ENCODE measurements at regions not wholly inside any gene's neighbourhood (a gene's known extent, or its start where the extent isn't known, plus 50 kb on each side); places are given as distances from the start of the nearest gene placed in this dataset.
"Not testable (repeated sequence)": the region's sequence is repeated elsewhere in the genome, so short reads cannot be mapped to it uniquely, and the experiment has no call there.

- Histone ChIP-seq H3K4me1 (ENCODE audit: insufficient read depth, insufficient read length) (no peaks in the 10 kb centered on the region), H3K27me3 (ENCODE audit: insufficient read depth, insufficient read length) (no peaks in the 10 kb centered on the region), H3K9ac (ENCODE audit: insufficient read length, low read depth) (no peak overlapping the region), H3K9me3 (ENCODE audit: insufficient read depth, low read length) (peaks cover 6% of the 10 kb centered on the region; the same call in 1 of the 2 replicates), H3K36me3 (ENCODE audit: insufficient read depth, insufficient read length, low read length) (no peaks in the 10 kb centered on the region), H3K4me3 (ENCODE audit: insufficient read length, low read depth) (no peak overlapping the region)
- DNase-seq (ENCODE audit: low read depth, low spot score), result no peak
- TF ChIP-seq ZNF274 (IDR thresholded peaks at IDR 0.05; ENCODE audit: low read depth, low read length), result no peak
- TF ChIP-seq YY1 (IDR thresholded peaks at IDR 0.05; ENCODE audit: insufficient read depth, insufficient read length), result no peak
- TF ChIP-seq SUZ12 (IDR thresholded peaks at IDR 0.05; ENCODE audit: extremely low read depth, insufficient read depth, insufficient read length), result no peak
These were observed 128.2 kb upstream of the ENPEP start for GRCh38 chr4:110347805-110348204.

GRCh38 chr4:110344165-110344564 is 131.8 kb upstream of the ENPEP start:
- Histone ChIP-seq H3K4me1 (ENCODE audit: insufficient read depth, insufficient read length) (no peaks in the 10 kb centered on the region), H3K9me3 (ENCODE audit: insufficient read depth, low read length) (peaks cover 6% of the 10 kb centered on the region; the same call in 1 of the 2 replicates), H3K27me3 (ENCODE audit: insufficient read depth, insufficient read length) (no peaks in the 10 kb centered on the region), H3K4me3 (ENCODE audit: insufficient read length, low read depth) (no peak overlapping the region), H3K9ac (ENCODE audit: insufficient read length, low read depth) (no peak overlapping the region), H3K36me3 (ENCODE audit: insufficient read depth, insufficient read length, low read length) (no peaks in the 10 kb centered on the region)
- TF ChIP-seq SUZ12 (IDR thresholded peaks at IDR 0.05; ENCODE audit: extremely low read depth, insufficient read depth, insufficient read length), result no peak
- TF ChIP-seq YY1 (IDR thresholded peaks at IDR 0.05; ENCODE audit: insufficient read depth, insufficient read length), result no peak
- TF ChIP-seq ZNF274 (IDR thresholded peaks at IDR 0.05; ENCODE audit: low read depth, low read length), result no peak
- DNase-seq (ENCODE audit: low read depth, low spot score), result no peak

DNA sequence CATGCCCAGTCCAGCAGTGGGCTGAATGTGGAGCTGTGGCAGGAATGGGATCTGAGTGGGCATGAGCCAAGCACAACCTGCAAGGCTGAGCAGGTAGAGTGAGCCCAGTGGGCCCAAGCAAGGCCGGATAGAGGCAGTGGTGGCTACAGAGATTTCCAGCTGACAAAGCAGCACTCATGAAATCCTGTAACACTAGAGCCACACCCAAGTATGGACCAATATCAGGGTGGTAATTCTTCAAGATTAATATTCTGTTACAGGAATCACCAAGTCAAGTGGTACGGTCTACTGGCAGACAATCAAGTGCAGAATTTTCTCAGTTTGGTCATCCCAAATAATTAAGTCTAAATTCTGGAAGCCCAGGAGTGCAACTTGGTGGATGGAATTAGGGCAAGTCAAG is 132.4 kb upstream of the ENPEP start:
- Histone ChIP-seq H3K27me3 (ENCODE audit: insufficient read depth, insufficient read length) (no peaks in the 10 kb centered on the region), H3K4me3 (ENCODE audit: insufficient read length, low read depth) (no peak overlapping the region), H3K9me3 (ENCODE audit: insufficient read depth, low read length) (peaks cover 6% of the 10 kb centered on the region; the same call in 1 of the 2 replicates), H3K4me1 (ENCODE audit: insufficient read depth, insufficient read length) (no peaks in the 10 kb centered on the region), H3K9ac (ENCODE audit: insufficient read length, low read depth) (no peak overlapping the region), H3K36me3 (ENCODE audit: insufficient read depth, insufficient read length, low read length) (no peaks in the 10 kb centered on the region)
- no peak for TF ChIP-seq ZNF274 (IDR thresholded peaks at IDR 0.05; ENCODE audit: low read depth, low read length)
- no peak for TF ChIP-seq SUZ12 (IDR thresholded peaks at IDR 0.05; ENCODE audit: extremely low read depth, insufficient read depth, insufficient read length)
- no peak for TF ChIP-seq YY1 (IDR thresholded peaks at IDR 0.05; ENCODE audit: insufficient read depth, insufficient read length)
- no peak for DNase-seq (ENCODE audit: low read depth, low spot score)

DNA sequence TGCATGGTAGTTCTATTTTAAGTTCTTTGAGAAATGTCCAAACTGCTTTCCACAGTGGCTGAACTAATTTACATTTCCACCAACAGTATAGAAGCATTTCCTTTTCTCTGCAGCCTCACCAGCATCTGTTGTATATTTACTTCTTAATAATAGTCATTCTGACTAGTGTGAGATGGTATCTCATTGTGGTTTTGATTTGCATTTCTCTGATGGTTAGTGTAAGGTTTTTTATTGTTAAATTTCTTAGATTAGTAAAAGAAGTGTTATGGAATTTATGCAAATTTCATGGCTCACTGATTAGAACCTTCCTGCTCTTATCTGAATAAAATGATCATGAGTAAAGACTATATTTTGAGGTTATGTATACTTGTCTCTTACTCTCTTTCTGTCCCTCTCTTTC is 134.8 kb upstream of the ENPEP start:
- not testable (repeated sequence) for H3K9me3 ChIP-seq (ENCODE audit: insufficient read depth, low read length); H3K27me3 ChIP-seq (ENCODE audit: insufficient read depth, insufficient read length); DNase-seq (ENCODE audit: low read depth, low spot score); H3K4me1 ChIP-seq (ENCODE audit: insufficient read depth, insufficient read length); H3K4me3 ChIP-seq (ENCODE audit: insufficient read length, low read depth); H3K9ac ChIP-seq (ENCODE audit: insufficient read length, low read depth); H3K36me3 ChIP-seq (ENCODE audit: insufficient read depth, insufficient read length, low read length)

- Histone ChIP-seq H3K27me3 (ENCODE audit: insufficient read depth, insufficient read length) (no peaks in the 10 kb centered on the region), H3K4me1 (ENCODE audit: insufficient read depth, insufficient read length) (no peaks in the 10 kb centered on the region), H3K9ac (ENCODE audit: insufficient read length, low read depth) (no peak overlapping the region), H3K9me3 (ENCODE audit: insufficient read depth, low read length) (peaks cover 1% of the 10 kb centered on the region; the same call in 1 of the 2 replicates), H3K36me3 (ENCODE audit: insufficient read depth, insufficient read length, low read length) (no peaks in the 10 kb centered on the region), H3K4me3 (ENCODE audit: insufficient read length, low read depth) (no peak overlapping the region)
- TF ChIP-seq ZNF274 (IDR thresholded peaks at IDR 0.05; ENCODE audit: low read depth, low read length), result no peak
- TF ChIP-seq YY1 (IDR thresholded peaks at IDR 0.05; ENCODE audit: insufficient read depth, insufficient read length), result no peak
- TF ChIP-seq SUZ12 (IDR thresholded peaks at IDR 0.05; ENCODE audit: extremely low read depth, insufficient read depth, insufficient read length), result no peak
- no peak for DNase-seq (ENCODE audit: low read depth, low spot score)
These were observed 137.0 kb upstream of the ELOVL6 start for GRCh38 chr4:110335399-110335798.

DNA sequence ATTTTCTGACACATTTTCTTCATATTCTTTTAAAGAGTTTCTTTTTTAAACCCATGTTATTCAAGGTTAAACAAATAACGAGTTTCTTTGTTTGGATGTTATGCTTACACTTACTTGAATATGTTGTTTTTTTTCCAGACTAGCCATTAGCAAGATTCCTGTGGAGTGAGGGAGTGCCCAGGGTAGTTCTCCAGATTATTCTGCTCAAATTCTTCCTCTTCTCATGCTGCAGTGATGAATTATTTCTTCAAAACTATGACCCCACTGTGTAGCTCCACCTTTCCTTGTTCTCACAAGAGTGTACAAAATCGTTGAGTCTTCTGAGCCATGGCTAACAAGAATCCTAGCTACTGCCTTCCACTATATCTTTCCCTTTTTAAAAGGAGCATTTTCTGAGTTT is 134.1 kb upstream of the ELOVL6 start:
- H3K9me3 ChIP-seq (ENCODE audit: insufficient read depth, low read length), result peaks cover 16% of the 10 kb centered on the region; the same call in 1 of the 2 replicates
- no peaks in the 10 kb centered on the region for H3K4me1 ChIP-seq (ENCODE audit: insufficient read depth, insufficient read length)
- H3K27me3 ChIP-seq (ENCODE audit: insufficient read depth, insufficient read length), result no peaks in the 10 kb centered on the region
- H3K36me3 ChIP-seq (ENCODE audit: insufficient read depth, insufficient read length, low read length), result no peaks in the 10 kb centered on the region
- DNase-seq (ENCODE audit: low read depth, low spot score), result no peak
- no peak overlapping the region for H3K4me3 ChIP-seq (ENCODE audit: insufficient read length, low read depth)
- no peak for TF ChIP-seq SUZ12 (IDR thresholded peaks at IDR 0.05; ENCODE audit: extremely low read depth, insufficient read depth, insufficient read length)
- H3K9ac ChIP-seq (ENCODE audit: insufficient read length, low read depth), result no peak overlapping the region

- H3K27me3 ChIP-seq (ENCODE audit: insufficient read depth, insufficient read length); H3K9ac ChIP-seq (ENCODE audit: insufficient read length, low read depth); H3K36me3 ChIP-seq (ENCODE audit: insufficient read depth, insufficient read length, low read length); DNase-seq (ENCODE audit: low read depth, low spot score); H3K4me3 ChIP-seq (ENCODE audit: insufficient read length, low read depth); H3K4me1 ChIP-seq (ENCODE audit: insufficient read depth, insufficient read length): not testable (repeated sequence)
- peaks cover 16% of the 10 kb centered on the region; the same call in 1 of the 2 replicates for H3K9me3 ChIP-seq (ENCODE audit: insufficient read depth, low read length)
These were observed 128.0 kb upstream of the ELOVL6 start for GRCh38 chr4:110326426-110326825.

GRCh38 chr4:110310795-110311194 is 112.4 kb upstream of the ELOVL6 start:
- TF ChIP-seq ZNF274 (IDR thresholded peaks at IDR 0.05; ENCODE audit: low read depth, low read length), result no peak
- no peak for TF ChIP-seq YY1 (IDR thresholded peaks at IDR 0.05; ENCODE audit: insufficient read depth, insufficient read length)
- no peak for TF ChIP-seq SUZ12 (IDR thresholded peaks at IDR 0.05; ENCODE audit: extremely low read depth, insufficient read depth, insufficient read length)
- H3K27me3 ChIP-seq (ENCODE audit: insufficient read depth, insufficient read length), result no peaks in the 10 kb centered on the region
- H3K4me3 ChIP-seq (ENCODE audit: insufficient read length, low read depth), result no peak overlapping the region
- H3K4me1 ChIP-seq (ENCODE audit: insufficient read depth, insufficient read length), result no peaks in the 10 kb centered on the region
- DNase-seq (ENCODE audit: low read depth, low spot score), result no peak
- no peak overlapping the region for H3K9ac ChIP-seq (ENCODE audit: insufficient read length, low read depth)
- no peaks in the 10 kb centered on the region for H3K9me3 ChIP-seq (ENCODE audit: insufficient read depth, low read length)
- no peaks in the 10 kb centered on the region for H3K36me3 ChIP-seq (ENCODE audit: insufficient read depth, insufficient read length, low read length)

Measured in NT2/D1 (cell line).